ENCODE measurements at regions not wholly inside any gene's neighbourhood (a gene's known extent, or its start where the extent isn't known, plus 50 kb on each side); places are given as distances from the start of the nearest gene placed in this dataset.
A peak's percentile ranks its signal among the peaks of the same experiment; 100 is the strongest.

DNA sequence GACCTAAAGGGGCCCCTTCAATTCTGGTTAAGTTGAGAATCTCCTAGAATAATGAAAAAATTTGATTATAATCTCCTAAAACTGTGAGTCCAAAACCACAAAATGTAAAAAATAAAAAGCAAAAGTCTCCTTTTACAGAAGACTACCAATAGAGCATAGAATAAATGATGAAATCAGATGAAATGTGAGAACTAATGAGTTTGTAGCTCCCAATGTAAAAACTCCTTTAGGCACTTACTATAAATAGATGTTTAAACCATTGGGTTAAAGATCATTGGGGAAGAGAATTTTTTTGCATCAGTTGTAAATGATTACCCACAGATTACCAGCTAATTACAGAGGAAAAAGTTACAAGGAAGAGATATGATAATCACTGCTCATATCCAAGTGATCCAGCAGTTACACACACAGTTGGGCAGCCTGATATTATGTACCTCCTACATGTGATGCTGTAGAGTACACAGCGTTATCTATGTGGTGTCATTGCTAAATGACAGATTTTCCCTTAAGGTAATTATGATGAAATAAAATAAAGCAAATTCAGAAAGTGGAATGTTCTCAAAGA is 282.7 kb upstream of the SEMA3D start:
- H3K4me1 ChIP-seq (ENCODE audit: insufficient read depth, low read length) = no peaks in the 10 kb centered on the region
- DNase-seq = no peak
- H3K4me3 Mint-ChIP-seq = no peak overlapping the region
- POLR2A ChIA-PET = no interaction called here
- H3K27ac ChIP-seq (ENCODE audit: low read depth, low read length) = no peak overlapping the region
- peaks cover 4 to 11% (median 7%) of the 10 kb centered on the region in 5 donors for H3K9me3 Mint-ChIP-seq
- no peak overlapping the region for H3K4me3 ChIP-seq (ENCODE audit: low read length)
- H3K27me3 ChIP-seq (ENCODE audit: insufficient read depth, low read length, poor library complexity, severe bottlenecking) = no peaks in the 10 kb centered on the region
- H3K36me3 Mint-ChIP-seq = no peaks in the 10 kb centered on the region
- no peaks in the 10 kb centered on the region for H3K9me3 ChIP-seq (ENCODE audit: low read length)
- H3K27me3 Mint-ChIP-seq = no peaks in the 10 kb centered on the region
- CTCF ChIA-PET = no interaction called here
- H3K36me3 ChIP-seq (ENCODE audit: insufficient read depth, low read length) = no peaks in the 10 kb centered on the region
- no peaks in the 10 kb centered on the region for H3K4me1 Mint-ChIP-seq
- peak overlapping the region in 1 of 8 donors; percentile 5 for H3K27ac Mint-ChIP-seq

DNA sequence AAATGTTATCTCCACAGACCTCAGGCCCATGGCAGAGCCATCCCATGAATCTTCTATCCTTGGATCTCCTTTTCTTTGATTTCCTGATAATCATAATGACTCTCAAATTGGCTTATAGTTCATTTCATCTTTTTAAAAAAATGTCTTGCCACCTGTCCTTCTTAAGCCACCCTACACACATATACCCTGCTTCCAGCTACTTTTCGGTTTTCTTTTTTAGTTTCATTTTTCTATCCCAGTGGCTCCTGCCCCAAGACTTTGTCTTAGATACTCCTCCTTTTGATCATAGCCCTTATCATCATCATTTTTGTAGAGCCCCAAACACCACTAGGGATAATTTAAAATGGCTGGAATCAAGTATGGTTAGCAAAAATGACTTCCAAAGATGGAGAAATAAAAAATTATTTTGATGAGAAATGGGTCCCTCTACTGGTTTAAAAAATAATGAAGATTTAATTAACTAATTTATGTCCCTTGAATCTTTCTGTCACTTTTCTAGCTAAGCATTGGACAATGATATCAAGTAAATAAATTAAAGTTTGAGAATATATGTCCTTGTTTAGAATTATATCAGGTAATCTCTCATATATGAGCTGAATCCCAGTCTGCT is 277.3 kb upstream of the SEMA3D start:
- no peak for DNase-seq
- Mint-ChIP-seq H3K27me3 (no peaks in the 10 kb centered on the region), H3K27ac (no peak overlapping the region), H3K4me1 (no peaks in the 10 kb centered on the region), H3K36me3 (no peaks in the 10 kb centered on the region), H3K4me3 (no peak overlapping the region), H3K9me3 (peaks cover 4 to 12% (median 9%) of the 10 kb centered on the region in 5 donors)
- Histone ChIP-seq H3K4me3 (ENCODE audit: low read length) (no peak overlapping the region), H3K4me1 (ENCODE audit: insufficient read depth, low read length) (no peaks in the 10 kb centered on the region), H3K27me3 (ENCODE audit: insufficient read depth, low read length, poor library complexity, severe bottlenecking) (no peaks in the 10 kb centered on the region), H3K27ac (ENCODE audit: low read depth, low read length) (no peak overlapping the region), H3K36me3 (ENCODE audit: insufficient read depth, low read length) (no peaks in the 10 kb centered on the region), H3K9me3 (ENCODE audit: low read length) (no peaks in the 10 kb centered on the region)
- CTCF ChIA-PET = no interaction called here
- POLR2A ChIA-PET = no interaction called here

DNA sequence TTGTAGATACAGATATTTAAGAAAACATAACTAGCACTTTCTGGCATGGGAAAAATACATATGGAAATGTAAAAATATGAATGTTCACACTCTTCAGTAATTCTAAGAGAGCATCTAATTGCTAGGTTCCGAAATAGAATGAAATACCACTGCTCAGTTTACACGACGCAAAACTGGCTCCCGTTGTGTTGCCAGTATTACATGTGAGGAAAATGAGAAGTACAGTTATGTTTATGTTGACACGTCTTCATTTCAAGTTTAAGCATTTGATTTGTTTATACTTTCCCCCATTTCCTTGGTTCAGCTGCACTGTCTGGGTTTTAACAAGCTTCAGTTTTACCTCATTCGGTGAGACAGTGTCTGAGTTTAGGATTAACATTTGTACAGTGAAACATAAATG is 275.8 kb upstream of the SEMA3D start:
- no peaks in the 10 kb centered on the region for H3K4me1 Mint-ChIP-seq
- ChIA-PET CTCF (no interaction called here), POLR2A (no interaction called here)
- H3K36me3 Mint-ChIP-seq = no peaks in the 10 kb centered on the region
- no peak for DNase-seq
- H3K27me3 Mint-ChIP-seq = no peaks in the 10 kb centered on the region
- peaks cover 3 to 13% (median 9%) of the 10 kb centered on the region in 5 donors for H3K9me3 Mint-ChIP-seq
- no peaks in the 10 kb centered on the region for H3K27me3 ChIP-seq (ENCODE audit: insufficient read depth, low read length, poor library complexity, severe bottlenecking)
- H3K27ac Mint-ChIP-seq = no peak overlapping the region
- H3K36me3 ChIP-seq (ENCODE audit: insufficient read depth, low read length) = no peaks in the 10 kb centered on the region
- no peaks in the 10 kb centered on the region for H3K4me1 ChIP-seq (ENCODE audit: insufficient read depth, low read length)
- H3K4me3 Mint-ChIP-seq = no peak overlapping the region
- H3K9me3 ChIP-seq (ENCODE audit: low read length) = no peaks in the 10 kb centered on the region
- H3K4me3 ChIP-seq (ENCODE audit: low read length) = no peak overlapping the region
- H3K27ac ChIP-seq (ENCODE audit: low read depth, low read length) = no peak overlapping the region

DNA sequence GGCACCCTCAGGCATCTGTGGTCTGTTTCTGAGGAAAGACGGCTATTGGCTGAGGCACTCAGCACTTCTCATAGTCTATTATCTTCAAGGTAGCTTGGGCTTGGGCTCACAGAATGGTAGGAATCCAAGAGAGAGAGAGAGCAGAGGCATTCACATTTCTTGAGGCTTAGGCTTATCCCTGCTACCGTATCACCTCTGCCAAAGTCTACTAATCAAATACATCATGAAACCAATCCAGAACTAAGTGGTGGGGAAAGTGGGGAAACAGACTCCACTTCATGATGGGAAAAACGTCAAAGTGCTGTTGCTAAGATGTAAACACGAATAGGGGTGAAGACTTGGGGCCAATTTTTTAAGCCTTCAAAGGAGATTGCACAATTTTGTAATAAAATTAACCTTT is 271.1 kb upstream of the SEMA3D start:
- no peaks in the 10 kb centered on the region for H3K36me3 ChIP-seq (ENCODE audit: insufficient read depth, low read length)
- no peaks in the 10 kb centered on the region for H3K9me3 ChIP-seq (ENCODE audit: low read length)
- ChIA-PET CTCF (no interaction called here), POLR2A (no interaction called here)
- Mint-ChIP-seq H3K4me1 (no peaks in the 10 kb centered on the region), H3K9me3 (peaks cover 0 to 25% (median 0%) of the 10 kb centered on the region in 5 donors), H3K27ac (no peak overlapping the region), H3K36me3 (no peaks in the 10 kb centered on the region), H3K4me3 (no peak overlapping the region), H3K27me3 (no peaks in the 10 kb centered on the region)
- no peak for DNase-seq
- H3K27ac ChIP-seq (ENCODE audit: low read depth, low read length) = no peak overlapping the region
- no peaks in the 10 kb centered on the region for H3K4me1 ChIP-seq (ENCODE audit: insufficient read depth, low read length)
- no peak overlapping the region for H3K4me3 ChIP-seq (ENCODE audit: low read length)
- no peaks in the 10 kb centered on the region for H3K27me3 ChIP-seq (ENCODE audit: insufficient read depth, low read length, poor library complexity, severe bottlenecking)

DNA sequence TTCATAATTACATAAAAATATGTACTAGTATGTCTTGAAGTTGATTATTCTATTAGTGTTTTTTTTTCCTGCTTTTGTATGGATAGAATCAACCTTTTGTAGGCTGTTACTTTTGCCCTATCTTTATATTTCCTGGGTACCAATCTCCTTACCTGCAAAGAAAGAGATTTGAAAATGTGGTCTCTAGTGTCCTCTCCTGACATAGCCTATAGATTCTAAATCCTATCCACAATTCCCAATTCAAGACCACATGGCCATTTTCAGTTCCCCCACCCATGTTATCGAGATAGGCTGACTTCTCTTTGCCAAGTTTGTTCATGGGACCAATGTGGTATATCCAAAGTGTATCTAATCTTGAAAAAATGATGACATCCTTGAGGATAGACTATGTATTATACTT is 269.4 kb upstream of the SEMA3D start:
- H3K27ac Mint-ChIP-seq = no peak overlapping the region
- Histone ChIP-seq H3K27me3 (ENCODE audit: insufficient read depth, low read length, poor library complexity, severe bottlenecking) (no peaks in the 10 kb centered on the region), H3K27ac (ENCODE audit: low read depth, low read length) (no peak overlapping the region), H3K4me1 (ENCODE audit: insufficient read depth, low read length) (no peaks in the 10 kb centered on the region), H3K36me3 (ENCODE audit: insufficient read depth, low read length) (no peaks in the 10 kb centered on the region), H3K4me3 (ENCODE audit: low read length) (no peak overlapping the region), H3K9me3 (ENCODE audit: low read length) (no peaks in the 10 kb centered on the region)
- POLR2A ChIA-PET = no interaction called here
- H3K4me3 Mint-ChIP-seq = no peak overlapping the region
- CTCF ChIA-PET = no interaction called here
- H3K27me3 Mint-ChIP-seq = no peaks in the 10 kb centered on the region
- no peaks in the 10 kb centered on the region for H3K4me1 Mint-ChIP-seq
- peaks cover 0 to 23% (median 0%) of the 10 kb centered on the region in 5 donors for H3K9me3 Mint-ChIP-seq
- no peaks in the 10 kb centered on the region for H3K36me3 Mint-ChIP-seq
- DNase-seq = no peak

DNA sequence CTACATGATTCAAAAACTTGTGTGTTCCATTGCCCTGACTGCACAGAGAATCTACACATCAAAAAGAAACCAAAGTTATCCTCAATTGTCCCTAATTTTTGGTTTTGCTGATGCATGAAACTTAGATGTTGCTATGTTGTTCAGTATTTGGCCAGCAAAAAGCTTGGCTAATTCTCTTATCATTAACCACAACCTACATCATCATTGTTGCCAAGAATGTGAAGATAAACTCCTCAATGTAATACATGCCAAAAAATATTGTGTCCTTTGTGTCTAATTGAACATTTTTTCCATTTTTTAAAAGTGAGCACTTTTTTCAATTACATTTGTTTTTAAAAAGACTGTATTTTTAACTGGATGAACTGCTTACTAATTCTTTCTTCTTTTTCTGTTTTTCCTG is 268.0 kb upstream of the SEMA3D start:
- H3K9me3 Mint-ChIP-seq = peaks cover 0 to 34% (median 3%) of the 10 kb centered on the region in 5 donors
- CTCF ChIA-PET = no interaction called here

DNA sequence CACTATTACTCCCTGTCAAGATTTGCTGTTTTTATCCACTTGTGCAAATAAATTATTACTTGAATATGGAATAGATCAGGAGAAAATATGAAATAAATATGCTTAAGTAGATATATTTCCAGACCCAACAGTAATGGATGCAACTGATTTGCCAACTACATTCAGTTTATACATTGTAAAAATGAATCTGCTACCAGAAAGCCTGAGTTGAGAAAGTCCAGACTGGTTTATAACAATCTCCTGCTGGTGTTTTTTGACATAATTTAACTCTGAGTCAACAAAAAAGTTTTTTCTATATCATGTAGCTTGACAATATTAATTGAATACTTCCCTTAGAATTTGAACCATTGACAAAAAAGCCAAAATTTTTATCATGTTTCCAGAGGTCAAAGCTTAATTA is 265.8 kb upstream of the SEMA3D start:
- Mint-ChIP-seq H3K27me3 (no peaks in the 10 kb centered on the region), H3K9me3 (peaks cover 0 to 44% (median 8%) of the 10 kb centered on the region in 5 donors), H3K4me1 (no peaks in the 10 kb centered on the region), H3K27ac (no peak overlapping the region), H3K4me3 (no peak overlapping the region), H3K36me3 (no peaks in the 10 kb centered on the region)
- H3K4me3 ChIP-seq (ENCODE audit: low read length) = no peak overlapping the region
- no peaks in the 10 kb centered on the region for H3K4me1 ChIP-seq (ENCODE audit: insufficient read depth, low read length)
- CTCF ChIA-PET = no interaction called here
- H3K9me3 ChIP-seq (ENCODE audit: low read length) = no peaks in the 10 kb centered on the region
- no peaks in the 10 kb centered on the region for H3K36me3 ChIP-seq (ENCODE audit: insufficient read depth, low read length)
- POLR2A ChIA-PET = no interaction called here
- H3K27me3 ChIP-seq (ENCODE audit: insufficient read depth, low read length, poor library complexity, severe bottlenecking) = no peaks in the 10 kb centered on the region
- DNase-seq = no peak
- H3K27ac ChIP-seq (ENCODE audit: low read depth, low read length) = no peak overlapping the region

More for the DNA sequence above, 268.0 kb upstream of the SEMA3D start:
- Mint-ChIP-seq H3K27ac (no peak overlapping the region), H3K4me1 (no peaks in the 10 kb centered on the region), H3K27me3 (no peaks in the 10 kb centered on the region), H3K36me3 (no peaks in the 10 kb centered on the region), H3K4me3 (no peak overlapping the region)
- no peak for DNase-seq
- Histone ChIP-seq H3K4me3 (ENCODE audit: low read length) (no peak overlapping the region), H3K27me3 (ENCODE audit: insufficient read depth, low read length, poor library complexity, severe bottlenecking) (no peaks in the 10 kb centered on the region), H3K4me1 (ENCODE audit: insufficient read depth, low read length) (no peaks in the 10 kb centered on the region), H3K9me3 (ENCODE audit: low read length) (no peaks in the 10 kb centered on the region), H3K27ac (ENCODE audit: low read depth, low read length) (no peak overlapping the region), H3K36me3 (ENCODE audit: insufficient read depth, low read length) (no peaks in the 10 kb centered on the region)
- POLR2A ChIA-PET = no interaction called here

DNA sequence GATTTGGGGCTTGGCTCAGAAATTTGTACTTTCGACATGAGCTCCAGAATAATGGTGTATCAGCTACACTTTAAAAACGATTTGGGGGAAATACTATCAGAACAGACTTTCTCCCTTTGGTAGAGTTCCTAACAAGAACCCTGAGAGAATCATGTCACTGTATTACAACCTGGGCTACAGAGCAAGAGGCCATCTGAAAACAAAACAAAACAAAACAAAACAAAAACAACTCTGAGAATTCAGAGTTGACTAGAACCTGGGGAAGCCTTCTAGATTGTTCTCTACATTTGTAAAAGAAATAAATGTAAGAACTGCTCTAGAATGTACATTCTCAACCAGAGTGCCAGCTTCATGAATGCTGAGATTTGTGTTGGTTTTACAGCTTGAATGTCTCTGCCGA is 262.6 kb upstream of the SEMA3D start:
- CTCF ChIA-PET = no interaction called here
- H3K27me3 Mint-ChIP-seq = no peaks in the 10 kb centered on the region
- peaks cover 2 to 35% (median 8%) of the 10 kb centered on the region in 5 donors for H3K9me3 Mint-ChIP-seq

More for the DNA sequence above, 262.6 kb upstream of the SEMA3D start:
- Histone ChIP-seq H3K4me3 (ENCODE audit: low read length) (no peak overlapping the region), H3K27ac (ENCODE audit: low read depth, low read length) (no peak overlapping the region), H3K27me3 (ENCODE audit: insufficient read depth, low read length, poor library complexity, severe bottlenecking) (no peaks in the 10 kb centered on the region), H3K36me3 (ENCODE audit: insufficient read depth, low read length) (no peaks in the 10 kb centered on the region), H3K9me3 (ENCODE audit: low read length) (no peaks in the 10 kb centered on the region), H3K4me1 (ENCODE audit: insufficient read depth, low read length) (no peaks in the 10 kb centered on the region)
- Mint-ChIP-seq H3K4me1 (no peaks in the 10 kb centered on the region), H3K4me3 (no peak overlapping the region), H3K36me3 (no peaks in the 10 kb centered on the region), H3K27ac (no peak overlapping the region)
- POLR2A ChIA-PET = no interaction called here
- no peak for DNase-seq
